GM21576 (cell line): ENCODE measurements at regions not wholly inside any gene's neighbourhood (a gene's known extent, or its start where the extent isn't known, plus 50 kb on each side); places are given as distances from the start of the nearest gene placed in this dataset.
"Not testable (repeated sequence)": the region's sequence is repeated elsewhere in the genome, so short reads cannot be mapped to it uniquely, and the experiment has no call there.

Experiments used
- ATAC-seq: cut with Tn5 transposase; IDR thresholded peaks from one replicate; pipeline ENCODE4 v1.9.1; 2021; ENCODE audit warnings: mild to moderate bottlenecking, moderate library complexity; ENCODE audit not compliant: unreplicated experiment

DNA sequence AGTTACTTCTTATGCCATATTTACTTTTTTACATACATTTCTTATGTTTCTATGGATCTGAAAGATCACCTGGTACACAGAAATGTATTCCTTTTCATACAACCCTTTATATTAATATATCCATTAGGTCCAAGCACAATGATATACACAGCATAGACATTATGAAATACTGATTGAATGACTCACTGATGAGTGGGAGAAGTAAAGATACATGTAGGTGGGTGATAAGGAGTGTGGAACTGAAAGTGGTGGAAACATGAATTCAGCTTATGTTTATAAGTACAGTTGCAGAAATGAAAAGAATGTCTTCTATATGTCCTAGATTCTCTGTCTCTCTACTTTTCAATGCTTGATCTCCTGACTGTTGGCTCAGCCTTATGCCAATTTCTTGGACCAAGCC, 87.9 kb downstream of the YIPF7 start:
- no peak for ATAC-seq

DNA sequence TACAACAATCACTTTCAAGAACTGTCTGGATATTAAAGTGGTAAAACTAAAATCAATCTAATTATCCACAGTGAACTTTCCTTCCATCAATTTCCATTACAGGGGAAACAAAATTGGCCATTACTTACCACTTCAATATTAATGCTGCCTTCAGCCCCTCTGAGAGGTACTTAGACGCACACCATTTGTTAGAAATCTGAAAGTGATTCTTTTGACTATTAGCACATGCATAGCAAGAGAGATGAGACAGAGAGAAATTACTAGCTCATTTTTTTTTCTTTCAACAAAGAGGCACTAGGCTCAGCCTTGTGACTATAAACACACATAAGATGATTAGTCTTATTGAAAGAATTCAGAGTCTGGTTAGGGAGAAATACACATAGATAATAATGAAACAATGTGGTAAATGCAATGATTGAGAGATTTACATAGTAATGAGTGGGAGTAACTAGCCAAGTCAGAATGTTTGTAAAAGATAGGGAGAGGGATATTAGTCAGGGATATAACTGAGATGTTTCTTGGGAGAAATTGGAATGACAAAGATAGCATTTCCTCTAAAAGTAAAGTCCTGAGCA, 93.3 kb downstream of the YIPF7 start:
- no peak for ATAC-seq

DNA sequence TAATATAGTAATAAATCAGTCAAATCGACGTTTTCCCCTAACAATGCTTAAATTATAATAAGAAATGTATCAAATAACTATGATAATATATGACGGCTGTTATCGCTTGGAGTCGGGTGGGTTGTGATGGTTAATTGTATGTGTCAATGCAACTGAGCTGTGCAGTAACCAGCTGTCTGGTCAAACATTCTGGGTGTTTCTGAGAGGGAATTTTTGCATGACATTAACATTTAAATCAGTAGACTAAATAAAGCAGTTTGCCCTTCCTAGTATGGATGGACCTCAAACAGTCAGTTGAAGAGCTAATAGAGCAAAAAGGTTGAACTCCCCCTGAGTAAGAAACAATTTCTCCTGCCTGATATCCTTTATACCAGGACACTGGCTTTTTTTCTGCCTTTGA, 96.7 kb downstream of the YIPF7 start:
- ATAC-seq = no peak

DNA sequence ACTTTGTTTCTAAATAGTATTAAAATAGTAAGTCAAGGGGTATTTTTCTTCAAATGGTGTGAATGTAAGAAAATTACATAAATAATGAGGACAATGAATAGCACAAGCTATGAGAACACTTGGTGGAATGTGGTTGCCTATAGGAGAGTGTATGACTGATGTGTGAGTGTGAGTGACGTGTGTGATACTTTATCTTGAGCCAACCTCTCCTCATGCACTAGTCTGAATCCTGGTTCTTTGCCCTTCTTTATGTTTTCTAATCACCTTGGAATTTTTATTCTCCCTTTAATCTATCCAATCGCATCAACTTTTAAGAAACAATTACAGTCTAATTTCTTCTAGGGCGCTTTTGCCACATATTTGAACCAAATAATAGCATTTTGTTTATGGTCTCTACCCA, 98.2 kb downstream of the YIPF7 start:
- no peak for ATAC-seq

DNA sequence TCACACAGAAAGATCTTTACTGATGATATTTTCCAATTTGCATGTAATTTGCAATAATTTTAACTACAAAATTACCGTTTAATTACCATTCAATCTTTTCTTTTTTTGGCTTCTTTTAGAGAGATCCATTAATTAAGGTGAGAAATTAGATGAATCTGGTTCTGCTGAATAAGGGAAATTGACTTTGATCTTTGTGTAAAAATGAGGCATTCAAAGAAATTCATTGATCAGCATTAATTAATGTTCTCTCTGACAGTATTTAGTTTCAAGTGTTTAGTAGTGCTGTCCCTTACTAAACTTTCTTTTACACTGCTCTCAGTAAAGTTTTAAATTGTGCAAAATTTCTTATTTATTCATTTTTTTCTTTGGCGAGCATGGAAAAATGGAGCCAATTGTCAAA, 97.2 kb upstream of the KCTD8 start:
- ATAC-seq = no peak

DNA sequence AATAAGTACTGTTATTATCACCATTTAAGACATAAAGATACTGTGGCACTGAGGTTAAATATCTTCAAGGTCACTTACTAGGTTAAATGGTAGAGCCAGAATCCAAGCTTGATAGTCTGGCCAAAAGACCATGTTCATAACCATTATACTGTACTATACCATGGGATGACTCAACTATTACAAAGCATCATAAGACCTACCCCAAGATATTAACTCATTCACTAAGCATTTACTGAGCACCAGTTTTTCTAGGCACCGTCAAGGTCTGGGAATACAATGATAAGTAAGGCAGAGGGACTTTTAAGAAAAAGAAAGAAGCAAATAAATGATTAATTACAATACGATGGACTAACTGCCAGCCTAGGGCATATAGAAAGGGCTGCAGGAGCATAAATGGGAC, 95.5 kb upstream of the KCTD8 start:
- ATAC-seq = no peak

DNA sequence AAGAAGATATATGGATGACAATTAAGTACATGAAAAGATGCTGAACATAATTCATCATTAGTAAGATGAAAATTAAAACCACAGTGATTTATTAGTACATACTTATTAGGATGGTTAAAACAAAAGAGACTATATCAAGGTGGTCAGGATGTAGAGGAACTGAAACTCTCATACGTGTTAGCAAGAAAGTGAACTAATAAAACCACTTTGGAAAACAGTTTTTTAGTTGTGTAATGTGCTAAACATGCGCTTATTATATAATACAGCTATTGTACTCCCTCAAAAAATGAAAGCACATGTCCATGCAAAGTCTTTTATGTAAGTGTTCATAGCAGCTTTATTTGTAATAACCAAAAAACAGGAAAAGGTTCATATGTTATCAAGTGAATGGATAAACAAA, 89.9 kb upstream of the KCTD8 start:
- peak; percentile 59 for ATAC-seq

DNA sequence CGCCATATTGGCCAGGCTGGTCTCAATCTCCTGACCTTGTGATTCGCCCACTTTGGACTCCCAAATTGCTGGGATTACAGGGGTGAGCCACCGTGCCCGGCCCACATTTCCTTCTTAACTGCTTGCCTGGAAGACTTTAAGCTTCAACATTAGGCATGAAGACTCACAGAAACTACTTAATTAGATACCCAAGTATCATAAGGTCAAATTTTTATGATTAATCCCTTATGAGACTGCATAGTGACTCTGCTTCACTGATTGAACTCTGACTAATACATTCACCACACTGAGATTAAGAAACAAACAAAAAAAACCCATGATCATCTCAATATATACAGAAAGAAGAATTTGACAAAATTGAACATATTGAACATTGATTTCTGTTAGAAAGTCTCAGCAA, 87.4 kb upstream of the KCTD8 start:
- ATAC-seq = no peak

DNA sequence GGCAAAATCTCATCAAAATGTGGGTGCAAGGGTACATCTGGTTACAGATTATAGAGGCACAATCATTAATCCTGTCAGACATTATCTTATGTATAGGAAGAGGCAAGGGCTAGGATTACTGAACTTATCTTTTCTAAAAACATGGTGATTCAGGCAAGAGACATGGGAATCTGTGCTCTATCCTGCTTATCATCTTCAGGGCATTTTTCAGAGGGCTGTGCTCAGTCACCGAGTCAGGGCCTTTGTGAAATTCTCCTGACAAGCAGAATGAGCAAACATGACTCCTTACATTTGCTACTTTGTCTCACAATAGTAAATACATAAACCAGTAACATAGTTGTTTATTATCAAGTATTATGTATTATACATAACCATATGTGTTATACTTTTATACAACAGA, 84.2 kb upstream of the KCTD8 start:
- no peak for ATAC-seq

DNA sequence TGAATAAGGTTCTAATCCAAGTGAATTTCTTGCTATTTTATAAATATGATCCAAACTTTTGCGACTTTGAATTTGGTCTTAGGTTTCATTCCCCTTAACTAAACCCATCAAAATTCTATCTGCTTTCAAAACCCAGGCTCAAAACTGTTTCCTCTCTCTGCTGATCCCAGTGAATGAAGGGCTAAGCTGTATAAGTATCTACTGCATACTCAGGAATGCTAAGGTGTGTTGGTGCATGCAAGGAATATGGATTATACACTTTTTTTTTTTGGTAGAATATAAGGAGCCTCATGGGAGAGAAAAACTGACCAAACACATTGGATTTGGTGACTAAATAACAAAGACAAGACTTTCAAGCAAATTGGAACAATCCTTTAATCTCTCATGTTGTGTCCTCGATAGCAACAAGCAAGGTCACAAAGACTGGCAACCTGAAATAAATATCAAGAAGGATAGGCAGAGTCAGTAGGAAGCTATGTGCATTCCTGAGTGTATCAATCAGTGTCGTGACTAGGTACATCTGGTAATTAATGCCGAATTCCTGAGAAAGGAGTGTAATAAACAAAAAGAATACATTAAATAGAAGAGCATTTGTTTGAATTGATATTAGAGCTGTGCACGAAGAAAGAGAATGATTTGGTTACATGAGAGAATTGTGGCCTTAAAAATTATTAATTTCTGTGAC, 74.3 kb upstream of the KCTD8 start:
- ATAC-seq = no peak

DNA sequence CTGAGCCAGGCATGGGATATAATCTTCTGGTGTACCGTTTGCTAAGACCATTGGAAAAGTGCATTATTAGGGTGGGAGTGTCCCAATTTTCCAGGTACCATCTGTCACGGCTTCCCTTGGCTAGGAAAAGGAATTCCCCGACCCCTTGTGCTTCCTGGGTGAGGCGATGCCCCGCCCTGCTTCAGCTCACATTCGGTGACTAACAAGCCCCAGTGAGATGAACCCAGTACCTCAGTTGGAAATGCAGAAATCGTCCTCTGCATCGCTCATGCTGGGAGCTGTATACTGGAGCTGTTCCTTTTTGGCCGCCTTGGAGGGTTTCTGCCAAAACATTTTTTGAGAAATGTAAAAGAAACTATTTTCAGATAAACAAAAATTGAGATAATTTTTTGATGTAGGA, 53.6 kb upstream of the KCTD8 start:
- ATAC-seq = not testable (repeated sequence)
